ENCODE measurements at regions not wholly inside any gene's neighbourhood (a gene's known extent, or its start where the extent isn't known, plus 50 kb on each side); places are given as distances from the start of the nearest gene placed in this dataset.
"Not testable (repeated sequence)": the region's sequence is repeated elsewhere in the genome, so short reads cannot be mapped to it uniquely, and the experiment has no call there.

DNA sequence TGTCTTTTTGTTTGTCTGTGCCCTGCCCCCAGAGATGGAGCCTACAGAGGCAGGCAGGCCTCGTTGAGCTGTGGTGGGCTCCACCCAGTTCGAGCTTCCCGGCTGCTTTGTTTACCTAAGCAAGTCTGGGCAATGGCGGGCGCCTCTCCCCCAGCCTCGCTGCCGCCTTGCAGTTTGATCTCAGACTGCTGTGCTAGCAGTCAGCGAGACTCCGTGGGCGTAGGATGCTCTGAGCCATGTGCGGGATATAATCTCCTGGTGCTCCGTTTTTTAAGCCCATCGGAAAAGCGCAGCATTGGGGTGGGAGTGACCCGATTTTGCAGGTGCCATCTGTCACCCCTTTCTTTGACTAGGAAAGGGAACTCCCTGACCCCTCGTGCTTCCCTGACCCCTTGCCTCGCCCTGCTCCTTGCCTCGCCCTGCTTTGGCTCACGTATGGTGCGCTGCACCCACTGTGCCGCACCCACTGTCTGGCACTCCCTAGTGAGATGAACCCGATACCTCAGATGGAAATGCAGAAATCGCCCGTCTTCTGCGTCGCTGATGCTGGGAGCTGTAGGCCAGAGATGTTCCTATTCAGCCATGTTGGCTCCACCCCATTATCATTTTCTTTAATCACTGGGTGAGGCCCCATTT lies 269.0 kb upstream of the RBMS1 start:
- not testable (repeated sequence) for TF ChIP-seq ZFX (IDR thresholded peaks at IDR 0.05); CTCF (conservative IDR thresholded peaks at IDR 0.05)

Measured in C4-2B (cell line).